HG03354 (cell line): ENCODE measurements at regions not wholly inside any gene's neighbourhood (a gene's known extent, or its start where the extent isn't known, plus 50 kb on each side); places are given as distances from the start of the nearest gene placed in this dataset.
"Not testable (repeated sequence)": the region's sequence is repeated elsewhere in the genome, so short reads cannot be mapped to it uniquely, and the experiment has no call there.

Experiments used
- ATAC-seq: cut with Tn5 transposase; IDR thresholded peaks from one replicate; pipeline ENCODE4 v1.9.1; 2021; ENCODE audit warnings: mild to moderate bottlenecking; ENCODE audit not compliant: unreplicated experiment, poor library complexity, severe bottlenecking

DNA sequence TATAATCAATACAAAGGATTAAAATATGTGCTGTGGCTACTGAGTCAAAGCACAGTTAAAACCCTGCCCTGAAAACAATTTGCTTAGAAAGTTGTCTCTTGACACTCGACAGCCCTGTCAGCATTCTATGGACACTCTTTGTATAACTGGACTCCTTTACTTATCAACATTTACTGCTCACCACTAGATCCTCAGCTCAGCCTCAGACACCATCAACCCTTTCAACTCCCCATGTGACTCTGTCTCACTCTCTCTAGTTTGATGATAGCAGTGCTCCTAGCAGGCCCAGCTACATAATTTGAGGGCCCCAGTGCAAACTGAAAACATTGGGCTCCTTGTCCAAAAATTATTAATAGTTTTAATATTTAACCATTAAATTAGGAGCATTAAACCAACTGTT, 181.8 kb downstream of the TENT5A start:
- no peak for ATAC-seq

DNA sequence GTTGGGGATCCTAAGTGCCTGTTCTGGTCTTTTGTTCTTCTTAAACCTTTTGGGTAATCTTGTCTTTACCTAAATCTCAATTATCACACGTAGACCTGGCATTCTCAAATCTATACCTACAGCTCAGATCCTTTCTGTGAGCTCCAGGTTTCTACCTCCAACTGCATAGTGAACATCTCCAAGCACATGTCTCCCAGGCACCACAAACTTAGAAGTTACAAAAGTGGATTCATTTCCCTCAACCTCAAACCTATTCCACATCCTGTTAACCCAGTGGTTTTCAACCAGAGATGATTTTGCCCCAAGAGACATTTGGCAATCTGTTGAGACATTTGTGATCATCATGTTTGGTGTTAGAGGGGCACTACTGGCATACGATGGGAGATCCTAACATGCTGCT, 183.5 kb downstream of the TENT5A start:
- no peak for ATAC-seq

DNA sequence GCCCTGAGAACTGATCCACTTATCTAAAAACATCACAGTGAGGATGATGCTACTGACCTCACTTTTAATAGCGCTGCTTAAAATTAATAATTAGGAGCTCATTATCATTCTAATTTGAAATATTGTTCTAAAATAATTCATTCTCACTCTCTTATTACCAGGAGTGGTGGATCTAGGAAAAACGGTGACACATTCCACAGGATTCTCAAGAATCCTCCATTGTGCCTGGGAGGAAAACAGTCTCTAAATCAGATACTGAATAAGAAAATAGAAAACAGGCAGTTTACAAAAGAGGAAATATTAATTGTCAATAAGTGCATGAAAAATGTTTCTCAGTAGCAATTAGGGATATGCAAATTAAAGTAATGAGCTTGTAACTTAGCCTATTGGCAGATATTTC, 187.4 kb downstream of the TENT5A start:
- ATAC-seq, result no peak

DNA sequence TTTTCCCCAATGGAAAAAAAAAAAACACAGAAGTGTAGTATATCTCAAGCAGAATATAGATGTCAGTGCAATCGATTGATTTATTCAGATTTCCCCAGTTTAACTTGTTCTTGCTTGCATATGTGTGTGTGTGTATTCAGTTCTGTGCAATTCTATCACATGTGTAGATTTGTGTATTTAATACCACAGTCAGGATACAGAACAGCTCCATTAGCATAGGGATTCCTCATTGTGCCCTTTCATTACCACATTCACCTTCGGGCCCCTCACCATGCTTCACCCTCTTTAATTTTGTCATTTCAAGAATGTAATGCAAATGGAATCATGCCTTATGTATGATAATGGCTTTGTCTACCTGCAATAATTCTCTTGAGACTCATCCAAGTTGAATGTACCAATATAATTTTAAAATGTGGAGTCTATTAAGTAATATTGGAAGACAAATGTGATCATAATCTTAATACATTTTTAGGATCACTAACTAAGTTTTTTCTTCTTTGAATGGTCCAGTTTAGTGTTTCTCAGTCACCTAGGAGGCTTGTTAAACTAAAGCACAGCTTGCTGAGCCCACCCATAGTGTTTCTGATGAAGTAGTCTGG, 187.9 kb downstream of the TENT5A start:
- ATAC-seq, result no peak

DNA sequence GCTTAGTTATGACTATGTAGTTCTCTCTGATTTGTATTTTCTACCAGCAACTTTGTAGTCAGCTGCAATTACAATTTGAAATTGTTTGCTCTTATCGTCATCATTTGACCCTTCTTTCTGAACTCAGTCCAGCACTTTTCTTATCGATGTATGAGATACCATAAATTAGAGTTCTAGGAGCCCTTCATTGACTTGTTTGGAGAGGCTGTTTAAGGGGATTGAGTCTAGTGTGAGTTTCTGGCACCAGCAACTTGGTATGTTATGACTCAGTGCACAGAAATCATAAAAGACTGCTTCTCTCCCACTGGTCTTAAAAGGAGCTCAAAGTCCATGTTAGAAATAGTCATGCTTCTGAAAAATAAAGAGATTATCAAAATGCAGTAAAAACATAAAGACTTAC, 190.3 kb downstream of the TENT5A start:
- no peak for ATAC-seq

GRCh38 chr6:81561731-81562130, 190.8 kb downstream of the TENT5A start:
- no peak for ATAC-seq

DNA sequence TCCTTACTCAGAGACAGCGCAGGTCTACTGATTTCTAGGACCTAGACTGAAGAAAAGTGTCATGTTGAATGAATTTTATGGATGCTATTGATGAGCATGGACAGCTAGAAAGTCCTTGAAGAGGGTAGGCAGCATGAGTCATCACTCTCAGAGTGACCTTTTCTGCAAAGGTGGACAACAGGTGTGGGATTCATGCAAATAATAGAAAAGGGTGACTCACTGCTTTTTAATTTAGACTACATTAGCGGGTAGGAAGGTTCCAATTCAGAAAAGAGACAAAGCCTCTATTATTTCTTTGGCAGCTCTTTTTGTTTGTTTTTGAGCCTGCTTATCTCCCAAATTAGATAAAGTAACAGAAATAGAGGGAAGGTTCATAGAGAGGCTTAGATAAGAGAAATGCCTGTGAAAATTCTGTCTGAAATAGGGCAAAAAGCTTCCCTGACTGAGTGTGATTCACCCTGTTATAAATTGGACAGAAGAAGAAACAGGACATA, 191.4 kb downstream of the TENT5A start:
- no peak for ATAC-seq

DNA sequence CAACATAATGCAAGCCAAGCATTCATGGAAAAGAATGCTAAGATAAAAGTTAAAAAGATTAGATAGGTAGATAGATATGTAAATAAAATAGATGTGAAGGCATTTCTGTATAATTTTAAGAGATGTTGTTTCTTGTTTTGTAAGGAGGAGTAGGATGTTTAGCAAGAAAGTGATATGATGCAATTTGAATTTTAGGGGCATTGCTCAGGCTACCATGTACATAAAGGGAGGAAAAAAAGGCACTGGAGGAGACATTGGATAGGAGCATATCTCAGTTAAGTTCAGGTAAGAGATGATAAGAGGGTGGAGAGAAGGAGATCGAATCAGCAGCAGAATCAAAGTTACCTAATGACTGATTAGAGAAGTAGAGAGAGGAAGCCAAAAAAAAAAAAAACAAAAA, 194.7 kb downstream of the TENT5A start:
- ATAC-seq, result no peak

DNA sequence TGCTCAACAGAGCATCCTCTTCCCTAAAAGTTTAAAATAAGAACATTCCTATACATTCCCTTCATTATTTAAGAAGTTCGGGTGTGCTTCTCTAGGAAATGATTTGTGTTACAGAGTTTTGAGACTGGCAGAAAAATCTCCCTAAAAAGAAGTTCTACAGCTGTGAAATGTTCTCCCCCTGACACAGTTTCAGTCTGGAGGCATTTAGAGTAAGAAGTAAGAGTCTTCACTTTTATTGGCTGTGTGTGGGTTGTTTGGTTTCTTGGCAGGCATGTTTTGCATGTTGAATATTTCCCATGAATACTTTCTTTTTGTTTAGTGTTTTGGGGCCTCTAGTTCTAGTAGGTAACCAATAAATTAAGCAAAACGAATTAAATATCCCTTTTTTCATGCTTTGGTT, 195.9 kb downstream of the TENT5A start:
- no peak for ATAC-seq

- no peak for ATAC-seq
Observed at GRCh38 chr6:81553216-81553615, 199.3 kb downstream of the TENT5A start.

DNA sequence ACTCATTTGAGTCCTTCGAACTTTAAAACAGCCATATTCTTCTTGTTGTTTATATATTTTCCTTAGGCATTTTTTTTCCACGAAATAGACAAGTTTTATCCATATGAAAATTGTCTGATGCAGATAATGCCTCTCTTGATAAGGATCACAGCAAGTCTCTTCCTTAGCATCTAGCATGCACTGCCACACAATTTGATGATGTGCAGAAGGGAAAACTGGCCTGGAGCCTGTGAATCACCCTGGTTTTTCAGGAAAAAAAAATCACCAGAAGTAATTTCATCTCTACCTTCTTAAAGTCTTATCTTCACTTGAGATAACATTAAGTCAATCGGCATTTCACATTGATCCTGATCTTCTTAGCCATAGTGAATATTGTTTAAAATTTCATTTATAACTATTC, 199.8 kb downstream of the TENT5A start:
- ATAC-seq, result no peak

- no peak for ATAC-seq
Observed at GRCh38 chr6:81547149-81547548, 205.3 kb downstream of the TENT5A start.

DNA sequence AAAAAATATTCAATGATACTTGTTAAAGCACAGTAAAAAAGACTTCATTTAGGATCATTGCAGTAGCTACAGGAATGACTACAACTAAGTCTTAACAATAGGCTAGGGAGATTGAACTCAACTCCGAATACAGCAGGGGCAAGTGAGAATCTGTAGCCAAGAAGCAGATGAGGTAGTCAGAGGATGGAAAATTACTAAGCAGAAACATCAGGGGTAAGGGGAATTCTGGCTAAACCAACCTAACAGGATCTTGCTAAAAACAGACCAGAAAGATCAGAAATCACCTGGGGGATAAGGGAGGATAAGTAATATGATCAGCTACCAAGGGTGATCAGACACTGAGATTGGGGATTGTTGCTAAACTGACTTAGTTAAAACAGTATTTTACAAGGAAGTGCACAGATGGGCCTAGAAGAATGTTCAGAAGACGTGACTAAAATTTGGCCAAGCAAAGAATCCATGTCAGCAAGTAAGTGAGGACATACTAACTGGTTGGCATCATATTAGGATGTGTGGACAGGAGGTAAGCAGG, 217.5 kb downstream of the TENT5A start:
- ATAC-seq, result no peak

GRCh38 chr6:81531869-81532561, 220.5 kb downstream of the TENT5A start:
- ATAC-seq, result no peak

- ATAC-seq, result no peak
Observed at GRCh38 chr6:81517455-81517854, 235.0 kb downstream of the TENT5A start.

DNA sequence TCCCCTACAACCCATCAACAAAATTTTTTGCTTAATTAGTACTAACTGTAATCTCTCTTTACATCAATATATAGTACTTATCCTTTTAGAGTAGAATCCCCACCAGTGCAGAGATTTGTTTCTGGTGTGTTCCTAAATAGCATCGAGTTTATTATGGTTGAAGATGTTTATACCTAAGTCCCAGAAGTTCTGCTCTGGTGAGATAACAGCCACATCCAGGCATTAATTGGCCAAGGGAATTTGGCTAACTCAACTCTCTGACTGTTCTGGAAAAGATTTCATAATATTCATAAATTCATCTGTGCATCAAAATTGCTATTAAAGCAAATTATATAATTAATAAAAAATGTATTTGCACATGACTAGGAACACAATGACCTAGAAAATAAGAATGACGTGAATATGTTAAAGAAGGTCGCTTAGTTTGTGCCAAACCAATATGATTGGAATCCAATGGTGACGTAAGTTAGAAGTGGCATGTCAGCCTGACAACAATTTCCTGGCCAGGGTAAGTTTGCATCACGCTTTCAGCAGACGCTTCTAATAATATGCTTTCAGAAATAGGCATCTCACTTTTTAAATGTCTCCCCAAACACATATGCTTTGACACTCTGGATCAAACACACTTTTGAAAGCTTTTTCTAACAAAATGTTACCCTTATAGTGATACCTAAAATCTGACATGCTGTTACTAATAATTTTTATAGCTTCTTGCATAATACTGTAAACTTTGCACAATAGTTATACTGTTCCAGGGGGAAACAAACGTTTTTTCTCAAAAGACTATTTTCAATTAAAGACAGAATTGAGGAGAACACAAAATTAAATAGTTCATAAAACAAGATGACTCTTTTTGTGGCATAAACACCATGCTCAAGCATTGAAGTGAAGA, 236.7 kb downstream of the TENT5A start:
- ATAC-seq, result no peak

DNA sequence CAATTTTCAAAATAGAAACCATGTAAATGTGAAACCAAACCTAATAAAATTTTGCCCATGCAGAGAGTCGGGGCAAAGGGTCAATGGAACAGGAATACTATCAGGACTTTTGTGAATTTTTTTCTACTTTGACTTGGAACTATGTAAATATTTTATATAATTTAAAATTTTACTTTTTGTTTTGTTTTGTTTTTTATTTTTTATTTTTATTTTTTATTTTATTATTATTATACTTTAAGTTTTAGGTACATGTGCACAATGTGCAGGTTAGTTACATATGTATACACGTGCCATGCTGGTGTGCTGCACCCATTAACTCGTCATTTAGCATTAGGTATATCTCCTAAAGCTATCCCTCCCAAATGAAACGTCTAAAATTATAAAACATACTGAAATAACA, 238.3 kb downstream of the TENT5A start:
- ATAC-seq, result not testable (repeated sequence)

- ATAC-seq, result no peak
Observed at GRCh38 chr6:81511423-81511822, 241.1 kb downstream of the TENT5A start.

DNA sequence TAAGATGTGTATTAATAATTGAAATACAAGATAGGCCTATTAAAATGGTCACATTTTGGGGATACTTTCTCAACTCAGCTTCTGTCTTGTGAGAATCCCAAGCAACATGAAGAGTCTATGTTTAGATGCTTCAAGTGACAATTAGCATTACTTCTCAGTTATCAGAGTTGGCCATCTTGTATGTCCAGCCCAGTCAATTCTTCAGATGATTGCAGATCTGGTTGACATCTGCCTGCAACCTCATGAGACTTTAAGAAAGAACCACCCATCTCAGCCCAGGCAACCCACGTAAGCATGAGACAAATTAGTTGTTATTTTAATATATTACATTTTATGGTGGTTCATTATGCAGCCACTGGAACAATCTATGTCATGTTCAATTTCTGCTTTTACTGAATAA, 256.5 kb downstream of the TENT5A start:
- ATAC-seq, result no peak

- ATAC-seq, result no peak
Observed at GRCh38 chr6:81491454-81492101, 260.9 kb downstream of the TENT5A start.
